Uterus (tissue), 3 donors: ENCODE measurements at regions not wholly inside any gene's neighbourhood (a gene's known extent, or its start where the extent isn't known, plus 50 kb on each side); places are given as distances from the start of the nearest gene placed in this dataset.

ENCODE experiments used
- DNase-seq, 2 donors: peaks; one replicate each; pipeline ENCODE4 v3.0.0-alpha.2; 2019 to 2020
- H3K27ac ChIP-seq, 2 donors: fragments of 200-600 bp; sonication (generic); 1 replicate in 1 of 2; 2 replicates in 1 of 2; pipeline ENCODE4 v1.5.1; 2016 to 2018
- H3K27me3 ChIP-seq, 2 donors: fragments of 200-600 bp; sonication (generic); one replicate each; pipeline ENCODE4 v1.5.1; 2018 to 2019; ENCODE audit warnings: control low read depth in 1 of 2
- H3K36me3 ChIP-seq, 2 donors: fragments of 200-600 bp; sonication (generic); one replicate each; pipeline ENCODE4 v1.5.1; 2019; ENCODE audit warnings: control low read depth in 1 of 2
- H3K4me1 ChIP-seq, 2 donors: fragments of 200-600 bp; sonication (generic); one replicate each; pipeline ENCODE4 v1.5.1; 2018 to 2019; ENCODE audit warnings: control low read depth in 1 of 2
- H3K4me3 ChIP-seq, 2 donors: fragments of 200-600 bp; sonication (generic); 1 replicate in 1 of 2; 2 replicates in 1 of 2; pipeline ENCODE4 v1.5.1; 2018 to 2019; ENCODE audit warnings: mild to moderate bottlenecking in 1 of 2
- H3K9me3 ChIP-seq, 2 donors: fragments of 200-600 bp; sonication (generic); one replicate each; pipeline ENCODE4 v1.5.1; 2019; ENCODE audit warnings: control low read depth in 1 of 2
- POLR2A ChIP-seq, 2 donors: fragments of 450-650 bp; IDR thresholded peaks; one replicate each; pipeline ENCODE4 v1.6.1; 2016; ENCODE audit warnings: antibody characterized with exemption in 2 of 2, mild to moderate bottlenecking in 1 of 2, moderate library complexity in 1 of 2
- intact Hi-C: fragments of 100-400 bp; cut with DNase I; formaldehyde crosslinking; loops from one replicate; pipeline ENCODE4 v1.15.1; 2023; ENCODE audit warnings: low total_unique reads
- TF ChIP-seq, protein P1 (sequence below), 4 experiments: fragments of 200-600 bp in 2 of 4; fragments of 450-650 bp in 2 of 4; sonication (generic) in 2 of 4; IDR thresholded peaks; one replicate each; pipeline ENCODE4 v1.5.1; 2016 to 2019; ENCODE audit warnings: antibody characterized with exemption in 4 of 4, mild to moderate bottlenecking in 2 of 4, moderate library complexity in 1 of 4
- donor health status: DM: yes; HTN: yes; CAD: no.

GRCh38 chr9:28868228-28868990 is 1295.1 kb upstream of the C9orf72 start:
- intact Hi-C loops = no loop called here
- H3K4me3 ChIP-seq = no peak overlapping the region
- H3K27me3 ChIP-seq = no peaks in the 10 kb centered on the region
- no peaks in the 10 kb centered on the region for H3K4me1 ChIP-seq
- no peak for TF ChIP-seq POLR2A (IDR thresholded peaks at IDR 0.05)
- TF ChIP-seq, protein P1, sequence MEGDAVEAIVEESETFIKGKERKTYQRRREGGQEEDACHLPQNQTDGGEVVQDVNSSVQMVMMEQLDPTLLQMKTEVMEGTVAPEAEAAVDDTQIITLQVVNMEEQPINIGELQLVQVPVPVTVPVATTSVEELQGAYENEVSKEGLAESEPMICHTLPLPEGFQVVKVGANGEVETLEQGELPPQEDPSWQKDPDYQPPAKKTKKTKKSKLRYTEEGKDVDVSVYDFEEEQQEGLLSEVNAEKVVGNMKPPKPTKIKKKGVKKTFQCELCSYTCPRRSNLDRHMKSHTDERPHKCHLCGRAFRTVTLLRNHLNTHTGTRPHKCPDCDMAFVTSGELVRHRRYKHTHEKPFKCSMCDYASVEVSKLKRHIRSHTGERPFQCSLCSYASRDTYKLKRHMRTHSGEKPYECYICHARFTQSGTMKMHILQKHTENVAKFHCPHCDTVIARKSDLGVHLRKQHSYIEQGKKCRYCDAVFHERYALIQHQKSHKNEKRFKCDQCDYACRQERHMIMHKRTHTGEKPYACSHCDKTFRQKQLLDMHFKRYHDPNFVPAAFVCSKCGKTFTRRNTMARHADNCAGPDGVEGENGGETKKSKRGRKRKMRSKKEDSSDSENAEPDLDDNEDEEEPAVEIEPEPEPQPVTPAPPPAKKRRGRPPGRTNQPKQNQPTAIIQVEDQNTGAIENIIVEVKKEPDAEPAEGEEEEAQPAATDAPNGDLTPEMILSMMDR (IDR thresholded peaks at IDR 0.05) = no peak
- H3K36me3 ChIP-seq = no peaks in the 10 kb centered on the region
- H3K27ac ChIP-seq = no peak overlapping the region
- no peaks in the 10 kb centered on the region for H3K9me3 ChIP-seq
- DNase-seq = no peak

DNA sequence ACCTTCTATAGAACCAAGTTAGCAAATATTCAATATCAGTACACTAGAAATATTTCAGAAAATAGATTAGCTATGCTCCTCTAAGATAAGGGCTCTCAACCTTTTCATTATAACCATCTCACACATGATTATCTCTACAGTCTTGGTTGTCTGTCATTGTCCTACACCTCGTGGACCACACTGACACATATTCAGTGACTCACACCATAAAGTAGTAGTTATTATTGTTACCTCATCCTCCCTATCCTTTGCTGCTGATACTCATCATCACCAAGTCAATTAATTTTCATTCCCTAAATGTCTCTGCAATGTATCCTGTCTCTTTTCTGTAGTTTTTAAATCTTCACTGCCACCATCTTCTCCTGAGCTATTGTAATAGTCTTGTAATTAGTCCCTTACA is 1309.2 kb upstream of the C9orf72 start:
- H3K27ac ChIP-seq = no peak overlapping the region
- no peaks in the 10 kb centered on the region for H3K27me3 ChIP-seq
- TF ChIP-seq POLR2A (IDR thresholded peaks at IDR 0.05) = no peak
- TF ChIP-seq, protein P1 (IDR thresholded peaks at IDR 0.05) = no peak
- no peak for DNase-seq
- no peaks in the 10 kb centered on the region for H3K36me3 ChIP-seq
- no peak overlapping the region for H3K4me3 ChIP-seq
- no peaks in the 10 kb centered on the region for H3K9me3 ChIP-seq
- intact Hi-C loops = no loop called here
- H3K4me1 ChIP-seq = no peaks in the 10 kb centered on the region

DNA sequence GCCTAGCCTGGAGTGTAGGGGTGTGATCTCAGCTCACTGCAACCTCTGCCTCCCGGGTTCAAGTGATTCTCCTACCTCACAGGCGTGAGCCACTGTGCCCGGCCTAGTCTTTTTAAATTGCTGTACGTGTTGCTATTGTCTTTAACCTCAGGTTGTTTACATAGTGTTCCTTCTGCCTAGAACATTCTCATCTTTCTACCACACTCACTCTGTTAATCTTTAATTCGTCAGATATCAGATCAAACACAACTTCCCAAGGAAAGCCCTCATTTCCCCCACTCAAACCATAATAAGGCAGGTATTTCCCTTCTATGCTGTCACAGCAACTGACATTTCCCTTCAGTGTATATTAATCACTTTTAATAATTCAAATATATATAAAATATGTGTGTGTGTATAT is 1310.0 kb upstream of the C9orf72 start:
- Histone ChIP-seq H3K27ac (no peak overlapping the region), H3K9me3 (no peaks in the 10 kb centered on the region), H3K27me3 (no peaks in the 10 kb centered on the region), H3K4me1 (no peaks in the 10 kb centered on the region), H3K4me3 (no peak overlapping the region), H3K36me3 (no peaks in the 10 kb centered on the region)
- TF ChIP-seq POLR2A (IDR thresholded peaks at IDR 0.05) = no peak
- TF ChIP-seq, protein P1 (IDR thresholded peaks at IDR 0.05) = no peak
- intact Hi-C loops = no loop called here
- DNase-seq = no peak

- H3K4me1 ChIP-seq = no peaks in the 10 kb centered on the region
- no peaks in the 10 kb centered on the region for H3K9me3 ChIP-seq
- H3K27ac ChIP-seq = no peak overlapping the region
- no peaks in the 10 kb centered on the region for H3K36me3 ChIP-seq
- no peak overlapping the region for H3K4me3 ChIP-seq
- TF ChIP-seq, protein P1 (IDR thresholded peaks at IDR 0.05) = no peak
- TF ChIP-seq POLR2A (IDR thresholded peaks at IDR 0.05) = no peak
- no peak for DNase-seq
- no peaks in the 10 kb centered on the region for H3K27me3 ChIP-seq
- intact Hi-C loops = no loop called here
Measured at GRCh38 chr9:28887188-28887884, 1314.1 kb upstream of the C9orf72 start.

DNA sequence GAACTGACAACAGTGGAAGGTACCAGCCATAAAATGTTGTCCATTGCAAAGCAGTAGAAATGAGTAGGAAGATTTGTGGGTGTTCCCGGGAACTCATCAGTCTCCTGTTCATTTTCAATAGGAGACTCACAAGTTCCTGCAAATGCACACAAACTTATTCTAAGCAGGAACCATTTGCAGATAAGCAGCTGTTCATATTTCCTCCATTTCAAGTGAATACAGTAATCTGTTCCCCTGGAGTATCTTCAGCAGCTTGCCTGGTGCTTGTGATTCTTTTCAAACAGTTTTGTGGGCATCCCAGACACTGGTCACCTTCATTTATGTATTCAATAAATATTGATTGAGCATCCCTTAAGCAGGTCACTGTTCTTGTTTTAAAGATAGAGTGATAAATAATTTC is 1315.5 kb upstream of the C9orf72 start:
- no peak for TF ChIP-seq POLR2A (IDR thresholded peaks at IDR 0.05)
- TF ChIP-seq, protein P1 (IDR thresholded peaks at IDR 0.05) = no peak
- no peak overlapping the region for H3K4me3 ChIP-seq
- intact Hi-C loops = no loop called here
- H3K36me3 ChIP-seq = no peaks in the 10 kb centered on the region
- no peaks in the 10 kb centered on the region for H3K9me3 ChIP-seq
- no peak overlapping the region for H3K27ac ChIP-seq
- no peak for DNase-seq
- no peaks in the 10 kb centered on the region for H3K27me3 ChIP-seq
- no peaks in the 10 kb centered on the region for H3K4me1 ChIP-seq
